ENCODE measurements at regions not wholly inside any gene's neighbourhood (a gene's known extent, or its start where the extent isn't known, plus 50 kb on each side); places are given as distances from the start of the nearest gene placed in this dataset.

GRCh38 chr15:78695046-78695671 is 54.1 kb upstream of the CHRNB4 start:
- intact Hi-C loops (cut with micrococcal nuclease): no loop called here
- H3K9me3 Mint-ChIP-seq: peaks cover 0 to 1% (median 0%) of the 10 kb centered on the region in 8 donors
- Histone ChIP-seq H3K27me3 (ENCODE audit: insufficient read depth, low read length) (peaks cover 3% of the 10 kb centered on the region), H3K4me3 (ENCODE audit: low read length in 2 of 2) (no peak overlapping the region), H3K9me3 (ENCODE audit: control insufficient read depth in 1 of 2, low read length in 2 of 2) (no peaks in the 10 kb centered on the region), H3K36me3 (ENCODE audit: insufficient read depth, low read length) (no peaks in the 10 kb centered on the region), H3K27ac (ENCODE audit: low read depth, low read length) (no peak overlapping the region), H3K4me1 (ENCODE audit: insufficient read depth, low read length) (no peaks in the 10 kb centered on the region)
- H3K4me1 Mint-ChIP-seq: no peaks in the 10 kb centered on the region
- H3K4me3 Mint-ChIP-seq: no peak overlapping the region
- POLR2A ChIA-PET (ENCODE audit: partially characterized antibody): no interaction called here
- CTCF ChIA-PET (ENCODE audit: partially characterized antibody): no interaction called here
- peaks cover 2 to 3% of the 10 kb centered on the region in 2 donors for H3K27me3 Mint-ChIP-seq
- no peak overlapping the region for H3K27ac Mint-ChIP-seq
- no peak for DNase-seq
- H3K36me3 Mint-ChIP-seq: no peaks in the 10 kb centered on the region

DNA sequence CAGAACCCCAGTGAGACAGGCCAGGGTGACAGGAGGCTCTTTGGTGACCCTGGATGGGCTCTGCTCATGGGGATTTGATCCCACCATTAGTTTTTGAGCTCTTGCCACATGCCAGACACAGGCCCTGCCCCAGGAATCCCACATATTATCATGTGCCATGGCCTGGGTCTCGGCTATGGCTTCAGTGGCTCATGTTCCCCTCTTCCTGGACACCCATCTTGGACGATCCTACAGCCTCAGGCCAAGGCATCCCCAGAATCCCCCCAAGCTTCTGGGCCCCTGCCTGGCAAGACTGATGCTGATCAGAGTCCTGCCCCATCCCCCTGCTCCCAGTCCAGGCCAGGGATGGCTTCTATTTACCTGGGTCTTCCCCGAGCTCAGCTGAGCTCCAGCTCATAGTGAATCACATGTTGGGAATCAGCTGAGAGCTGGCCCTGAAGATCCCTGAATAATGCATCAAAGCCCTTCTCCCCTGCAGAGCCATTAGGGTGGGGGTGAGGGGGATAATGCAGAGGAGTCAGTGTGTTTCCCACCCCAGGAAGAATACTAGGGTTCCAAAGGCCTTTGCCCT is 50.9 kb upstream of the CHRNB4 start:
- DNase-seq: no peak
- Mint-ChIP-seq H3K9me3 (peaks cover 0 to 1% (median 0%) of the 10 kb centered on the region in 8 donors), H3K4me1 (no peaks in the 10 kb centered on the region), H3K27me3 (peaks cover 2% of the 10 kb centered on the region in 2 donors), H3K27ac (no peak overlapping the region), H3K4me3 (no peak overlapping the region), H3K36me3 (no peaks in the 10 kb centered on the region)
- no peaks in the 10 kb centered on the region for H3K9me3 ChIP-seq (ENCODE audit: control insufficient read depth in 1 of 2, low read length in 2 of 2)
- ChIA-PET CTCF (ENCODE audit: partially characterized antibody) (interaction anchor here (1.4 kb wide), 1 partner anchor 18 kb away, joined by 3 read pairs; no protein-coding TSS in a partner anchor), POLR2A (ENCODE audit: partially characterized antibody) (no interaction called here)
- intact Hi-C loops (cut with micrococcal nuclease): no loop called here
- no peak overlapping the region for H3K27ac ChIP-seq (ENCODE audit: low read depth, low read length)
- H3K36me3 ChIP-seq (ENCODE audit: insufficient read depth, low read length): no peaks in the 10 kb centered on the region
- peaks cover 3% of the 10 kb centered on the region for H3K27me3 ChIP-seq (ENCODE audit: insufficient read depth, low read length)
- no peak overlapping the region for H3K4me3 ChIP-seq (ENCODE audit: low read length in 2 of 2)
- no peaks in the 10 kb centered on the region for H3K4me1 ChIP-seq (ENCODE audit: insufficient read depth, low read length)

GRCh38 chr15:78691167-78691850 is 50.3 kb upstream of the CHRNB4 start:
- POLR2A ChIA-PET (ENCODE audit: partially characterized antibody): no interaction called here
- Histone ChIP-seq H3K9me3 (ENCODE audit: control insufficient read depth in 1 of 2, low read length in 2 of 2) (no peaks in the 10 kb centered on the region), H3K4me3 (ENCODE audit: low read length in 2 of 2) (no peak overlapping the region), H3K27me3 (ENCODE audit: insufficient read depth, low read length) (peaks cover 3% of the 10 kb centered on the region), H3K4me1 (ENCODE audit: insufficient read depth, low read length) (no peaks in the 10 kb centered on the region), H3K27ac (ENCODE audit: low read depth, low read length) (no peak overlapping the region), H3K36me3 (ENCODE audit: insufficient read depth, low read length) (no peaks in the 10 kb centered on the region)
- no peak for DNase-seq
- H3K4me1 Mint-ChIP-seq: no peaks in the 10 kb centered on the region
- intact Hi-C loops (cut with micrococcal nuclease): no loop called here
- CTCF ChIA-PET (ENCODE audit: partially characterized antibody): interaction anchor here (1.4 kb wide), 1 partner anchor 19 kb away, joined by 3 read pairs; no protein-coding TSS in a partner anchor
- no peak overlapping the region for H3K27ac Mint-ChIP-seq
- H3K36me3 Mint-ChIP-seq: no peaks in the 10 kb centered on the region
- peaks cover 3 to 4% of the 10 kb centered on the region in 2 donors for H3K27me3 Mint-ChIP-seq
- no peak overlapping the region for H3K4me3 Mint-ChIP-seq
- peaks cover 0 to 1% (median 0%) of the 10 kb centered on the region in 8 donors for H3K9me3 Mint-ChIP-seq

Measured in CD4-positive, alpha-beta memory T cell (primary cell).